Progenitor cell of endocrine pancreas (in vitro differentiated cells): ENCODE measurements at regions not wholly inside any gene's neighbourhood (a gene's known extent, or its start where the extent isn't known, plus 50 kb on each side); places are given as distances from the start of the nearest gene placed in this dataset.

ENCODE experiments used
- DNase-seq: peaks from one replicate; pipeline ENCODE4 v3.0.0; 2021; ENCODE audit warnings: low spot score; ENCODE audit not compliant: unreplicated experiment
- H3K27ac Mint-ChIP-seq: 2 replicates; pipeline ENCODE4 v1.8.0; 2021; ENCODE audit warnings: mild to moderate bottlenecking, moderate library complexity, mixed read lengths
- H3K27me3 Mint-ChIP-seq: 2 replicates; pipeline ENCODE4 v1.8.0; 2021; ENCODE audit warnings: mixed read lengths
- H3K36me3 Mint-ChIP-seq: 2 replicates; pipeline ENCODE4 v1.8.0; 2022; ENCODE audit warnings: mixed read lengths; ENCODE audit not compliant: insufficient read depth
- H3K4me1 Mint-ChIP-seq: 2 replicates; pipeline ENCODE4 v1.8.0; 2021; ENCODE audit warnings: low read depth, mixed read lengths
- H3K4me3 Mint-ChIP-seq: 2 replicates; pipeline ENCODE4 v1.8.0; 2021; ENCODE audit warnings: low read depth, mild to moderate bottlenecking, moderate library complexity, mixed read lengths
- H3K9me3 Mint-ChIP-seq: 2 replicates; pipeline ENCODE4 v1.8.0; 2021; ENCODE audit warnings: low read depth, mixed read lengths
- CTCF ChIP-seq: fragments of 200-600 bp; sonication (generic); IDR thresholded peaks from one replicate; pipeline ENCODE4 v1.5.0; 2021; ENCODE audit warnings: antibody characterized with exemption, mild to moderate bottlenecking; ENCODE audit not compliant: unreplicated experiment

DNA sequence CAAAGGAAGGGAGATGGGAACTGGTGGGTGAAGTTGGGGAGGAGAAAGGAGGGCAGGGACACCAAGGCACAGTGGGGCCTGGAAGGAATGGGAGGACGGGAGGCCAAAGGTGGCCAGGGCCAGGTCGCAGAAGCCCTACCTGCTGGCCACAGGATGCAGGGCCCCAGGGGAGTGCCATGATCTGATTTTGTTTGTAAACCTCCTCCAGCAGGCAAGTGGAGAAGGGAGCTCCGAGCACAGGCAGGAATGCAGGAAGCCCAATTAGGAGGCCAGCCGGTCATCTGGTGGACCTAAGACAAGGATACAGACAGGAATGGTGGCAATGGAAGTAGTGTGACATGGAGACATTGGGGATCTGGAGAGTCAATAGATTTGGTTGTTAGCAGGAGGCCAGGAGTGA, 107.0 kb upstream of the ZMIZ1 start:
- H3K27ac Mint-ChIP-seq, result no peak overlapping the region
- no peak overlapping the region for H3K4me3 Mint-ChIP-seq
- peaks cover 28% of the 10 kb centered on the region for H3K4me1 Mint-ChIP-seq
- H3K9me3 Mint-ChIP-seq, result no peaks in the 10 kb centered on the region
- H3K36me3 Mint-ChIP-seq, result no peaks in the 10 kb centered on the region
- TF ChIP-seq CTCF, result no peak
- H3K27me3 Mint-ChIP-seq, result peaks cover 6% of the 10 kb centered on the region
- no peak for DNase-seq

DNA sequence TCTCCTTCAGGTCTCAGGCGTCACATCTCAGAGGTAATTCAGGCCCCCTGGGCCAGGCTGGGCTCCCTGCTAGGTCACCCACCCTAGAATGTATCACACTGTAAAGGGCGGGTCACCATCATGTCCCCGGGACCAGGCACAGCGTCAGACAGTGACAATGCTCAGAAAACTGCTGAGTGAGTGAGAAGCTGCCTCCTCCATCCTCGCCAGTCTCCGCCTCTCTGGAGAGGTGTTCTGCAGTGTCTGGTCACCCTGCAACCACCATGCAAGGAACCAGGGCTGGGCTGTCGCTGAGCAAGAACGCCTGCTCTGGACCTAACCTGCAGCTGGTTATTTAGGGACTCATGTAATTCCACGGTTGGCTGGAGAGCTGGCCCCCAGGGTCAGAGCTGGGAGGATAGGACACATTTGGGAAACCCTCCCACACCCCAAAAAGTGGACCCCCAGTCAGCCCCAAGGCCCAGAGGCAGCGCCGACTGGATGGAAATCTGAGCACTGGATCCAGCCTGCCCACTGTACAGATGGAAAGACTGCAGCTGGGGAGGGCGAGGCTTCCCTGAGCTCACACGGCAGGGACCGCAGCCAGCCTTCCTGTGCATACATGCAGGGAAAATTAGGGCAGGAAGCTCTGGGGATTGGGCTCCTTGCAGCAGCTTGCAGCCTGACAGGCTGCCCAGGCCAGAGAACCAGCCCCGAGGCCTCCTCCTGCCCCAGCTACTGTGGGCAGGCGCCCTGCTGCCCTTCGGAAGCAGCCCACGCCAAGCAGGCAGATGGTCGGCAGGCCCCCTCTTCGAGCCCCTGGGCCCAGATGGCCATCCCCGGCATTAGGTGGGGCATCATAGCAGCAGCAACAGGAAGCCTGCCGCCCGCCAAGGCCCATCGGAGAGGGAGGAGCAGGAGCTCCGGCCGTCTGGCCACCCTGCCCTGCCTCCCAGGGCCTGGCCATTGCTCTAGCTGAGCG, 105.4 kb upstream of the ZMIZ1 start:
- no peaks in the 10 kb centered on the region for H3K36me3 Mint-ChIP-seq
- TF ChIP-seq CTCF, result no peak
- peak overlapping the region; percentile 73 for H3K27ac Mint-ChIP-seq
- peaks cover 31% of the 10 kb centered on the region for H3K4me1 Mint-ChIP-seq
- no peak for DNase-seq
- no peaks in the 10 kb centered on the region for H3K9me3 Mint-ChIP-seq
- peaks cover 3% of the 10 kb centered on the region for H3K27me3 Mint-ChIP-seq
- H3K4me3 Mint-ChIP-seq, result no peak overlapping the region

- Mint-ChIP-seq H3K27me3 (peaks cover 3% of the 10 kb centered on the region), H3K36me3 (no peaks in the 10 kb centered on the region), H3K9me3 (no peaks in the 10 kb centered on the region), H3K27ac (peak overlapping the region; percentile 98), H3K4me3 (no peak overlapping the region), H3K4me1 (peaks cover 34% of the 10 kb centered on the region)
- no peak for DNase-seq
- TF ChIP-seq CTCF, result no peak
Measured at GRCh38 chr10:78964274-78964951, 104.4 kb upstream of the ZMIZ1 start.

DNA sequence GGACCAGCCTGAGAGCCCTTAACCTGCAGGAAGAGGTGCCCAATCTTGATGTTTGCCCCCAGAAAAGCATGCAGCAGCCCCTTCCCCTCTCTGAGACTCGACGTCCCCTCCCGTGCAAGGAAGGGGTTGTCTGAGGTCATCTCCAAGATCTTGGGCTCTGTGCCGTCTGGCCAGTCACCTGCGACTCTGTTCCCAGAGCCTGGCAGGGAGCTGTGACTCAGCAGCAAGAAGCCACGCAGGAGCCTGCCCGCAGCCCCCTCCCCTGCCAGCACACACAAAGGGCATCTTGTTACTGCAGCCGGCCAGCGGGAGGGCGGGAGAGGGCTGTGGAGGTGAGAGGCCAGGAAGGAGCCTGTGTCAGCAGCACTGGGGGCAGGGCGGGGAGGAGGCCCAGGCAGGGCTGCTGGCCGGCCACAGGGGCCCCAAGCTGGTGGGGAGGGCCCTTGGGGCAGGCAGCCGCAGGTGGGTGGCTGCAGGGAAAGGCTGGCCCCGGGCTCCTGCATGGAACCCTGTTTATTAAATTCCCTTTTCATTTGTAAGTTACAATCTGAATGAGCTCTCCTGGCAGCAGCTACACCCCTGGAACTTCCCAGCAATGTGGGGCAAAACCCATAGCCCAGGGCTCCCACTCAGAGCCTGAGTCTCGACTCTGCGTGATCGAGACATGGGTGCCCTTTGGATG, 103.7 kb upstream of the ZMIZ1 start:
- TF ChIP-seq CTCF, result no peak
- no peaks in the 10 kb centered on the region for H3K9me3 Mint-ChIP-seq
- no peak overlapping the region for H3K4me3 Mint-ChIP-seq
- no peaks in the 10 kb centered on the region for H3K36me3 Mint-ChIP-seq
- H3K27ac Mint-ChIP-seq, result peak overlapping the region; percentile 98
- peak; percentile 69 for DNase-seq
- H3K4me1 Mint-ChIP-seq, result peaks cover 37% of the 10 kb centered on the region
- H3K27me3 Mint-ChIP-seq, result peaks cover 3% of the 10 kb centered on the region

- H3K36me3 Mint-ChIP-seq, result no peaks in the 10 kb centered on the region
- H3K27me3 Mint-ChIP-seq, result no peaks in the 10 kb centered on the region
- DNase-seq, result no peak
- peak overlapping the region; percentile 16 for H3K27ac Mint-ChIP-seq
- H3K4me3 Mint-ChIP-seq, result no peak overlapping the region
- H3K4me1 Mint-ChIP-seq, result peaks cover 37% of the 10 kb centered on the region
- no peak for TF ChIP-seq CTCF
- no peaks in the 10 kb centered on the region for H3K9me3 Mint-ChIP-seq
Measured at GRCh38 chr10:78966182-78966787, 102.5 kb upstream of the ZMIZ1 start.
